CD4-positive, alpha-beta memory T cell (primary cell): ENCODE measurements at regions not wholly inside any gene's neighbourhood (a gene's known extent, or its start where the extent isn't known, plus 50 kb on each side); places are given as distances from the start of the nearest gene placed in this dataset.
A peak's percentile ranks its signal among the peaks of the same experiment; 100 is the strongest.

Source experiments
- CTCF ChIA-PET: fragments of 350-600 bp; sonication (Branson Sonifier 250); formaldehyde crosslinking; loops from one replicate; lab custom pipeline; 2021; ENCODE audit warnings: inconsistent platforms; ENCODE audit not compliant: partially characterized antibody; lab: Charles Lee
- POLR2A ChIA-PET: fragments of 350-600 bp; sonication (Branson Sonifier 250); formaldehyde crosslinking; loops from one replicate; lab custom pipeline; 2021; ENCODE audit not compliant: partially characterized antibody; lab: Charles Lee
- DNase-seq, 5 donors: peaks; one replicate each; pipeline versions ENCODE4 v3.0.0 to v3.0.0-alpha.2; 2020 to 2022; ENCODE audit warnings: mixed read lengths in 1 of 5
- H3K27ac ChIP-seq: one replicate; pipeline ENCODE4 v1.7.0; 2013; ENCODE audit warnings: low read depth, low read length
- H3K27me3 ChIP-seq: 2 replicates; pipeline ENCODE4 v1.7.0; 2013; ENCODE audit warnings: mild to moderate bottlenecking, low read length, moderate library complexity; ENCODE audit not compliant: insufficient read depth
- H3K36me3 ChIP-seq: 2 replicates; pipeline ENCODE4 v1.7.0; 2013; ENCODE audit warnings: mild to moderate bottlenecking, low read length, moderate library complexity; ENCODE audit not compliant: insufficient read depth
- H3K4me1 ChIP-seq: 2 replicates; pipeline ENCODE4 v1.7.0; 2013; ENCODE audit warnings: mild to moderate bottlenecking, low read length, moderate library complexity; ENCODE audit not compliant: insufficient read depth
- H3K4me3 ChIP-seq, 2 donors: one replicate each; pipeline ENCODE4 v1.7.0; 2013; ENCODE audit warnings: low read length in 2 of 2, mild to moderate bottlenecking in 1 of 2
- H3K9me3 ChIP-seq, 2 donors: one replicate each; pipeline ENCODE4 v1.7.0; 2013; ENCODE audit warnings: low read length in 2 of 2, control low read depth in 1 of 2; ENCODE audit not compliant: control insufficient read depth in 1 of 2
- H3K27ac Mint-ChIP-seq, 7 donors: one replicate each; pipeline ENCODE4 v1.8.0; 2020 to 2021; ENCODE audit warnings: mixed read lengths in 7 of 7, mild to moderate bottlenecking in 6 of 7, inconsistent platforms in 3 of 7, moderate library complexity in 3 of 7
- H3K27me3 Mint-ChIP-seq, 2 donors: one replicate each; pipeline ENCODE4 v1.8.0; 2020 to 2021; ENCODE audit warnings: mixed read lengths in 2 of 2
- H3K36me3 Mint-ChIP-seq, 2 donors: one replicate each; pipeline ENCODE4 v1.8.0; 2020 to 2021; ENCODE audit warnings: mixed read lengths in 2 of 2, inconsistent platforms in 1 of 2, mild to moderate bottlenecking in 1 of 2
- H3K4me1 Mint-ChIP-seq, 4 donors: one replicate each; pipeline ENCODE4 v1.8.0; 2020 to 2021; ENCODE audit warnings: mixed read lengths in 4 of 4, mild to moderate bottlenecking in 1 of 4
- H3K4me3 Mint-ChIP-seq, 8 donors: one replicate each; pipeline ENCODE4 v1.8.0; 2020 to 2021; ENCODE audit warnings: mixed read lengths in 8 of 8, mild to moderate bottlenecking in 7 of 8, moderate library complexity in 6 of 8, inconsistent platforms in 3 of 8
- H3K9me3 Mint-ChIP-seq, 8 donors: one replicate each; pipeline ENCODE4 v1.8.0; 2020 to 2021; ENCODE audit warnings: mixed read lengths in 8 of 8, mild to moderate bottlenecking in 5 of 8, inconsistent platforms in 3 of 8, moderate library complexity in 1 of 8
- intact Hi-C: fragments of 100-400 bp; cut with micrococcal nuclease; formaldehyde crosslinking; loops from one replicate; pipeline ENCODE4 v1.15.1; 2023

DNA sequence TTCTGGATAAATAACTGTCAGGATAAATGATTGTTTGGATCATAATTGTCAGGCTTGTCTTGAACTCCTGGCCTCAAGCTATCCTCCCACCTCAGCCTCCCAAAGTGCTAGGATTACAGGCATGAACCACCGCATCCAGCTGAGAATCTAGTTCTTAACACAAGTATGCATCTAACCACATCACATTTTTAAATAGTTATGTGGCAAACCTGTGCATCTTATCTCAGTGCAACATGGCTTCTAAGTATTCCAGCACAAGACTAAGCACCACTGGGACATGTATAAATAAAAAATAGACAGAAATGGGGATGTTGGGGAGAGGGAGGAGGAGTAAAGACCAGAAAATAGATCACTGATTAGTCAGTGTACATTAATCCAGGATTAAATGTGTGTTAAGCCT lies 74.7 kb upstream of the TBL1X start:
- Histone ChIP-seq H3K4me1 (no peaks in the 10 kb centered on the region), H3K27me3 (no peaks in the 10 kb centered on the region), H3K27ac (no peak overlapping the region), H3K4me3 (no peak overlapping the region), H3K36me3 (no peaks in the 10 kb centered on the region), H3K9me3 (no peaks in the 10 kb centered on the region)
- ChIA-PET CTCF (no interaction called here), POLR2A (no interaction called here)
- H3K4me3 Mint-ChIP-seq: no peak overlapping the region
- DNase-seq: no peak
- intact Hi-C loops: no loop called here
- peaks cover 0 to 3% (median 0%) of the 10 kb centered on the region in 8 donors for H3K9me3 Mint-ChIP-seq
- H3K4me1 Mint-ChIP-seq: no peaks in the 10 kb centered on the region
- H3K27ac Mint-ChIP-seq: peak overlapping the region in 1 of 7 donors; percentile 5
- no peaks in the 10 kb centered on the region for H3K36me3 Mint-ChIP-seq
- no peaks in the 10 kb centered on the region for H3K27me3 Mint-ChIP-seq

DNA sequence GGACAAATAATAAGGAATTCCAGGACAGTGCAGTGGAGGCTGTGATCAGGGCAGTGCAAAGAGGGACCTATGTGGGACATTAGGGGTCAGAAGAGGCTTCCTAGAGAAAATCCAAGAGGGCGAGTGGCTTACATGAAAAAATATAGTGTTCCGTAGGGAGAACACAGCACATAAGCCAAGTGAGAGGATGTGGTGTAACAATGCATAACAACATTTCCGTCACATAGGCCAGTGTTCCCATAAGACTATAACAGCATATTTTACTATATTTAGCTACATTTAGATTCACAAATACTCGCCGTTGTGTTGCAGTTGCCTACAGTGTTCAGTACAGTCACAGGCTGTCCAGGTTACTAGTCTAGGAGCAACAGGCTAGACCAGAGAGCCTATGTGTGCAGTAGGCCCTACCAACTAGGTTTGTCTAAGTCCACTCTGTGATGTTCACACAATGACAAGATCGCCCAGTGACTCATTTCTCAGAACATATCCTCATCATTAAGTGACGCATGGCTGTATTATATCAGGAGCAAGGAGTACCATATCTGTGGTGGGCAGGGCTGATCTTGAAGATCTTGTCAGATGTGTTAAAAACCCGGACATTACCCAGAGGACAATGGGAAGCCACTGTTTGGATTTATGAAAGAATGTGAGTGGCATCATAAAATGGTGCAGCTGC lies 74.0 kb upstream of the TBL1X start:
- intact Hi-C loops: no loop called here
- Mint-ChIP-seq H3K4me1 (no peaks in the 10 kb centered on the region), H3K9me3 (peaks cover 0 to 3% (median 0%) of the 10 kb centered on the region in 8 donors), H3K27ac (no peak overlapping the region), H3K4me3 (no peak overlapping the region), H3K27me3 (no peaks in the 10 kb centered on the region), H3K36me3 (no peaks in the 10 kb centered on the region)
- no peak overlapping the region for H3K4me3 ChIP-seq
- H3K4me1 ChIP-seq: no peaks in the 10 kb centered on the region
- H3K36me3 ChIP-seq: no peaks in the 10 kb centered on the region
- POLR2A ChIA-PET: no interaction called here
- no peak overlapping the region for H3K27ac ChIP-seq
- CTCF ChIA-PET: no interaction called here
- DNase-seq: no peak
- no peaks in the 10 kb centered on the region for H3K27me3 ChIP-seq
- H3K9me3 ChIP-seq: no peaks in the 10 kb centered on the region

GRCh38 chrX:9392445-9392844 lies 72.4 kb upstream of the TBL1X start:
- Mint-ChIP-seq H3K4me1 (no peaks in the 10 kb centered on the region), H3K9me3 (peaks cover 0 to 3% (median 0%) of the 10 kb centered on the region in 8 donors), H3K27ac (no peak overlapping the region), H3K4me3 (no peak overlapping the region), H3K36me3 (no peaks in the 10 kb centered on the region), H3K27me3 (no peaks in the 10 kb centered on the region)
- Histone ChIP-seq H3K27me3 (no peaks in the 10 kb centered on the region), H3K4me1 (no peaks in the 10 kb centered on the region), H3K9me3 (no peaks in the 10 kb centered on the region), H3K27ac (no peak overlapping the region), H3K4me3 (no peak overlapping the region), H3K36me3 (no peaks in the 10 kb centered on the region)
- ChIA-PET POLR2A (no interaction called here), CTCF (no interaction called here)
- intact Hi-C loops: no loop called here
- no peak for DNase-seq

DNA sequence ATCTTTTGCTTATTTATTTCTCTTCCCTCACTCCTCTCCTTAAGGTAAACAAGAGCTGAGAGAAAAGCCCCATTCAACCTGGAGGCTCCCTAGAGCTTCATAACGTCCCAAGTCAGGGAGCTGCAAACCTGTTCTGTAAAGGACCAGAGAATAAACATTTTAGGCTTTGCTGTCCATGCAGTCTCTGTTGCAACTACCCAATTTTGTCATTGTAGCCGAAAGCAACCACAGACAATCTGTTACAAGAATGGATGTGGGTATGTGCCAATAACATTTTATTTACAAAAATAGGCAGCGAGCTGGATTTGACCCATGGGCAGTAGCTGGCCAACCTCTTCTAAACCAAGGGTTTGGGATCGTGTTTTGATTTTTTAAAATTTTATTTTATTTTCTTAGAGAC lies 71.3 kb upstream of the TBL1X start:
- Histone ChIP-seq H3K27ac (no peak overlapping the region), H3K36me3 (no peaks in the 10 kb centered on the region), H3K4me3 (no peak overlapping the region), H3K27me3 (no peaks in the 10 kb centered on the region), H3K4me1 (no peaks in the 10 kb centered on the region), H3K9me3 (no peaks in the 10 kb centered on the region)
- ChIA-PET POLR2A (no interaction called here), CTCF (interaction anchor here (1.3 kb wide), 1 partner anchor 9 kb away, joined by 3 read pairs; no protein-coding TSS in a partner anchor)
- H3K9me3 Mint-ChIP-seq: no peaks in the 10 kb centered on the region
- H3K4me1 Mint-ChIP-seq: no peaks in the 10 kb centered on the region
- H3K36me3 Mint-ChIP-seq: no peaks in the 10 kb centered on the region
- no peak overlapping the region for H3K4me3 Mint-ChIP-seq
- no peak for DNase-seq
- intact Hi-C loops: no loop called here
- no peaks in the 10 kb centered on the region for H3K27me3 Mint-ChIP-seq
- no peak overlapping the region for H3K27ac Mint-ChIP-seq

DNA sequence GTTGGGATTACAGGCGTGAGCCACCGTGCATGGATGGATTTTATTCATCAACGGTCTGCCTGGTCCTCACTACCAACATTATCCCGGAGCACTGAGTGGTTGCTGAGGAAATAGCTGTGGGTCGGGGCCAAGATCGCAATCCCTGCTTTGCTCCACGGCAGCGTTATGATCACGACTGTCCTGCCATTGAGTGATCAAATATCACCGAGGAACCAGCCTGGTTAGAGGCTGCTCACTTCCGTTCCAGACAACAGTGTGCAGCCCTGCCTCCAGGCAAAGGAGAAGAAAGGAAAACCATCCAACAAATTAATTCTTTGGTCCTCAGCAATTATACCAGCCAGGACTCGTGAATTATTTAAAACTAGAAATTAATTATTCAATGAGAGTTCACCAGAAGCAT lies 70.6 kb upstream of the TBL1X start:
- Histone ChIP-seq H3K27ac (no peak overlapping the region), H3K4me1 (no peaks in the 10 kb centered on the region), H3K36me3 (no peaks in the 10 kb centered on the region), H3K9me3 (no peaks in the 10 kb centered on the region), H3K4me3 (no peak overlapping the region), H3K27me3 (no peaks in the 10 kb centered on the region)
- ChIA-PET CTCF (interaction anchor here (1.3 kb wide), 1 partner anchor 10 kb away, joined by 3 read pairs; no protein-coding TSS in a partner anchor), POLR2A (no interaction called here)
- peak in 1 of 5 donors; percentile 33 for DNase-seq
- Mint-ChIP-seq H3K27me3 (no peaks in the 10 kb centered on the region), H3K4me3 (no peak overlapping the region), H3K36me3 (no peaks in the 10 kb centered on the region), H3K27ac (no peak overlapping the region), H3K9me3 (no peaks in the 10 kb centered on the region), H3K4me1 (no peaks in the 10 kb centered on the region)
- intact Hi-C loops: no loop called here

DNA sequence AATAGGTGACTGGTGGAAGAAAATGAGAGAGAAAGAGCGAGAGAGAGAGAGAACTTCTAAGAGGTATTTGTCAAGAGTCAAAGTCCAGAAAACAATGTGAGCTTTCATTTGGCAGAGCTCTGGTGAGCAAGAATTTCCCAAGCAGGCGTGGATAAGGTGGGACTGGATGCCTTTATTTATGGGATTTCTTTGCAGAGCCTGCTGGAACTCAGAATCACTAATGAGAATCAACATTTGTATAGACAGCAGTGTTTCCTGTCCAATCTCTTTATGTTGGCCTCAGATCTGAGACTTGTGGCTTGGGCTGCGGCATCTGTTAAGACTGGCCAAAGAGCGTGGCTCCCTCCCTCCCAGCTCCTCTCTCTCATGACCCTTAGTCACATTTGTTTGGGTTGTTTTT lies 67.9 kb upstream of the TBL1X start:
- H3K9me3 Mint-ChIP-seq: no peaks in the 10 kb centered on the region
- Histone ChIP-seq H3K27me3 (no peaks in the 10 kb centered on the region), H3K27ac (no peak overlapping the region), H3K9me3 (no peaks in the 10 kb centered on the region), H3K4me1 (no peaks in the 10 kb centered on the region), H3K4me3 (no peak overlapping the region), H3K36me3 (no peaks in the 10 kb centered on the region)
- DNase-seq: no peak
- H3K27me3 Mint-ChIP-seq: no peaks in the 10 kb centered on the region
- no peaks in the 10 kb centered on the region for H3K36me3 Mint-ChIP-seq
- H3K27ac Mint-ChIP-seq: peak overlapping the region in 1 of 7 donors; percentile 53
- no peaks in the 10 kb centered on the region for H3K4me1 Mint-ChIP-seq
- ChIA-PET POLR2A (no interaction called here), CTCF (no interaction called here)
- no peak overlapping the region for H3K4me3 Mint-ChIP-seq
- intact Hi-C loops: no loop called here

GRCh38 chrX:9401051-9401450 lies 63.8 kb upstream of the TBL1X start:
- ChIA-PET POLR2A (no interaction called here), CTCF (no interaction called here)
- no peaks in the 10 kb centered on the region for H3K9me3 Mint-ChIP-seq
- no peaks in the 10 kb centered on the region for H3K36me3 ChIP-seq
- H3K27ac Mint-ChIP-seq: no peak overlapping the region
- H3K4me1 ChIP-seq: no peaks in the 10 kb centered on the region
- intact Hi-C loops: no loop called here
- no peaks in the 10 kb centered on the region for H3K9me3 ChIP-seq
- H3K4me3 Mint-ChIP-seq: no peak overlapping the region
- H3K4me1 Mint-ChIP-seq: no peaks in the 10 kb centered on the region
- no peaks in the 10 kb centered on the region for H3K36me3 Mint-ChIP-seq
- DNase-seq: no peak
- H3K4me3 ChIP-seq: no peak overlapping the region
- no peaks in the 10 kb centered on the region for H3K27me3 Mint-ChIP-seq
- H3K27me3 ChIP-seq: no peaks in the 10 kb centered on the region
- no peak overlapping the region for H3K27ac ChIP-seq
